H9 (cell line): ENCODE measurements at regions not wholly inside any gene's neighbourhood (a gene's known extent, or its start where the extent isn't known, plus 50 kb on each side); places are given as distances from the start of the nearest gene placed in this dataset.

Source experiments
- DNase-seq: peaks from one replicate; pipeline ENCODE4 v3.0.0-alpha.2; 2017
- H2AFZ ChIP-seq: one replicate; pipeline ENCODE4 v1.6.1; 2013; ENCODE audit warnings: mild to moderate bottlenecking, low read length, control low read depth, moderate library complexity
- H2AK5ac ChIP-seq: 2 replicates; pipeline ENCODE4 v1.6.1; 2013; ENCODE audit warnings: low read length, control low read depth, mixed read lengths; ENCODE audit not compliant: insufficient read length
- H2BK120ac ChIP-seq: one replicate; pipeline ENCODE4 v1.6.1; 2013; ENCODE audit warnings: low read depth, mild to moderate bottlenecking, low read length, control low read depth, inconsistent platforms; ENCODE audit not compliant: poor library complexity, severe bottlenecking
- H2BK12ac ChIP-seq: 2 replicates; pipeline ENCODE4 v1.6.1; 2013; ENCODE audit warnings: low read length, control low read depth, mixed read lengths, low read depth; ENCODE audit not compliant: insufficient read length
- H2BK15ac ChIP-seq: 2 replicates; pipeline ENCODE4 v1.6.1; 2013; ENCODE audit warnings: low read depth, low read length, control low read depth
- H2BK20ac ChIP-seq: one replicate; pipeline ENCODE4 v1.6.1; 2013; ENCODE audit warnings: low read depth, mild to moderate bottlenecking, low read length, control low read depth, inconsistent platforms; ENCODE audit not compliant: poor library complexity, severe bottlenecking
- H2BK5ac ChIP-seq: 2 replicates; pipeline ENCODE4 v1.6.1; 2013; ENCODE audit warnings: low read length, control low read depth, mixed read lengths; ENCODE audit not compliant: insufficient read length
- H3K14ac ChIP-seq: 2 replicates; pipeline ENCODE4 v1.6.1; 2013; ENCODE audit warnings: low read length, control low read depth; ENCODE audit not compliant: insufficient read depth
- H3K18ac ChIP-seq: 2 replicates; pipeline ENCODE4 v1.6.1; 2013; ENCODE audit warnings: low read depth, mild to moderate bottlenecking, mixed read lengths, low read length, control low read depth; ENCODE audit not compliant: insufficient read length
- H3K23ac ChIP-seq: 2 replicates; pipeline ENCODE4 v1.6.1; 2013; ENCODE audit warnings: low read length, control low read depth, mixed read lengths, low read depth; ENCODE audit not compliant: insufficient read length
- H3K23me2 ChIP-seq: 2 replicates; pipeline ENCODE4 v1.6.1; 2013; ENCODE audit warnings: low read depth, mild to moderate bottlenecking, mixed read lengths, low read length, control low read depth; ENCODE audit not compliant: insufficient read length, poor library complexity, severe bottlenecking
- H3K27ac ChIP-seq: 2 replicates; pipeline ENCODE4 v1.5.1; 2013; ENCODE audit warnings: low read length, control low read depth, mixed read lengths, low read depth; ENCODE audit not compliant: insufficient read length
- H3K27me3 ChIP-seq: 2 replicates; pipeline ENCODE4 v1.6.1; 2013; ENCODE audit warnings: low read length, control low read depth, inconsistent platforms; ENCODE audit not compliant: insufficient read depth
- H3K4ac ChIP-seq: 2 replicates; pipeline ENCODE4 v1.6.1; 2013; ENCODE audit warnings: low read depth, mild to moderate bottlenecking, control low read depth, inconsistent platforms, low read length, moderate library complexity
- H3K4me1 ChIP-seq: 2 replicates; pipeline ENCODE4 v1.6.1; 2013; ENCODE audit warnings: low read length, control low read depth, inconsistent platforms; ENCODE audit not compliant: insufficient read depth
- H3K4me2 ChIP-seq: 2 replicates; pipeline ENCODE4 v1.6.1; 2013; ENCODE audit warnings: low read length, control low read depth, mixed read lengths; ENCODE audit not compliant: insufficient read length, insufficient read depth
- H3K56ac ChIP-seq: 2 replicates; pipeline ENCODE4 v1.6.1; 2013; ENCODE audit warnings: low read depth, mild to moderate bottlenecking, mixed read lengths, low read length, control low read depth; ENCODE audit not compliant: insufficient read length
- H3K79me1 ChIP-seq: 2 replicates; pipeline ENCODE4 v1.6.1; 2013; ENCODE audit warnings: low read depth, mild to moderate bottlenecking, moderate library complexity, low read length, control low read depth, inconsistent platforms; ENCODE audit not compliant: insufficient read depth, poor library complexity, severe bottlenecking
- H3K79me2 ChIP-seq: 2 replicates; pipeline ENCODE4 v1.6.1; 2013; ENCODE audit warnings: low read length, control low read depth, inconsistent platforms; ENCODE audit not compliant: insufficient read depth
- H3K9ac ChIP-seq: 2 replicates; pipeline ENCODE4 v1.6.1; 2013; ENCODE audit warnings: low read length, control low read depth, mixed read lengths; ENCODE audit not compliant: insufficient read length; ENCODE audit errors: extremely low read depth
- H3K9me3 ChIP-seq: one replicate; pipeline ENCODE4 v1.6.1; 2013; ENCODE audit warnings: low read depth, low read length, inconsistent platforms; ENCODE audit not compliant: control insufficient read depth
- H3T11ph ChIP-seq: one replicate; pipeline ENCODE4 v1.6.1; 2013; ENCODE audit warnings: mild to moderate bottlenecking, low read length, control low read depth, inconsistent platforms
- H4K20me1 ChIP-seq: one replicate; pipeline ENCODE4 v1.6.1; 2013; ENCODE audit not compliant: control insufficient read depth, insufficient read length, insufficient read depth
- H4K5ac ChIP-seq: 2 replicates; pipeline ENCODE4 v1.6.1; 2013; ENCODE audit warnings: low read depth, mild to moderate bottlenecking, mixed read lengths, low read length, control low read depth; ENCODE audit not compliant: insufficient read length
- H4K8ac ChIP-seq: replicated peaks from 2 replicates; pipeline ENCODE4 v1.6.1; 2013; ENCODE audit warnings: low read length, control low read depth, mixed read lengths, low read depth; ENCODE audit not compliant: insufficient read length
- H4K91ac ChIP-seq: 2 replicates; pipeline ENCODE4 v1.6.1; 2013; ENCODE audit warnings: low read depth, mild to moderate bottlenecking, moderate library complexity, mixed read lengths, low read length, control low read depth; ENCODE audit not compliant: insufficient read length
- H3K27ac Mint-ChIP-seq, 3 experiments: 2 replicates in 2 of 3; 3 replicates in 1 of 3; pipeline ENCODE4 v1.8.0; 2020 to 2021; ENCODE audit warnings: mixed read lengths in 3 of 3, mild to moderate bottlenecking in 1 of 3, moderate library complexity in 1 of 3
- H3K27me3 Mint-ChIP-seq: 2 replicates; pipeline ENCODE4 v1.8.0; 2021; ENCODE audit warnings: low read depth, mild to moderate bottlenecking, moderate library complexity, mixed read lengths
- H3K36me3 Mint-ChIP-seq, 3 experiments: 2 replicates in 2 of 3; 3 replicates in 1 of 3; pipeline ENCODE4 v1.8.0; 2020 to 2021; ENCODE audit warnings: low read depth in 3 of 3, mixed read lengths in 3 of 3; ENCODE audit not compliant: insufficient read depth in 1 of 3
- H3K4me1 Mint-ChIP-seq, 2 experiments: 2 replicates each; pipeline ENCODE4 v1.8.0; 2020; ENCODE audit warnings: mixed read lengths in 2 of 2
- H3K4me3 Mint-ChIP-seq, 2 experiments: 2 replicates in 1 of 2; 3 replicates in 1 of 2; pipeline ENCODE4 v1.8.0; 2020 to 2021; ENCODE audit warnings: mild to moderate bottlenecking in 2 of 2, mixed read lengths in 2 of 2, moderate library complexity in 1 of 2
- H3K9me3 Mint-ChIP-seq, 2 experiments: 2 replicates in 1 of 2; 3 replicates in 1 of 2; pipeline ENCODE4 v1.8.0; 2020; ENCODE audit warnings: mild to moderate bottlenecking in 2 of 2, mixed read lengths in 2 of 2, moderate library complexity in 1 of 2
- CTCF ChIP-seq: fragments of 200-600 bp; sonication (generic); conservative IDR thresholded peaks from 3 replicates; pipeline ENCODE4 v1.8.0; 2021; ENCODE audit warnings: antibody characterized with exemption, mild to moderate bottlenecking
- WGBS: extraction: QIAGEN DNeasy Blood & Tissue Kit; methylation state at CpG from one replicate; pipeline ENCODE4 v1.1.7; 2013; ENCODE audit warnings: missing lambda C conversion rate, low lambda C conversion rate, mixed read lengths; ENCODE audit not compliant: insufficient read length; ENCODE audit errors: extremely low coverage; 5-methylcytosine and 5-hydroxymethylcytosine counted together

- Mint-ChIP-seq H3K9me3 (no peaks in the 10 kb centered on the region; a peak in 2 of 5 replicates), H3K27ac (no peak overlapping the region), H3K36me3 (no peaks in the 10 kb centered on the region), H3K27me3 (no peaks in the 10 kb centered on the region), H3K4me1 (peaks cover 22 to 35% of the 10 kb centered on the region in 2 experiments), H3K4me3 (no peak overlapping the region)
- H3K27ac ChIP-seq: no peak overlapping the region
- H2BK20ac ChIP-seq: no peak overlapping the region
- no peak overlapping the region for H3K14ac ChIP-seq
- no peak for DNase-seq
- no peak overlapping the region for H3K23ac ChIP-seq
- no CpG with 5 or more reads among the region's 4 CpGs for WGBS
- no peak overlapping the region for H4K91ac ChIP-seq
- H4K5ac ChIP-seq: no peak overlapping the region
- H2BK120ac ChIP-seq: no peak overlapping the region
- H3K4ac ChIP-seq: no peak overlapping the region
- H3K4me1 ChIP-seq: no peaks in the 10 kb centered on the region
- no peaks in the 10 kb centered on the region for H3K79me1 ChIP-seq
- no peaks in the 10 kb centered on the region for H3K23me2 ChIP-seq
- no peaks in the 10 kb centered on the region for H3K27me3 ChIP-seq
- no peak overlapping the region for H2BK12ac ChIP-seq
- H3K4me2 ChIP-seq: no peak overlapping the region
- no peaks in the 10 kb centered on the region for H3K9me3 ChIP-seq
- H3T11ph ChIP-seq: no peak overlapping the region
- no peak for TF ChIP-seq CTCF
- no peak overlapping the region for H3K18ac ChIP-seq
- H3K9ac ChIP-seq: no peak overlapping the region
- H4K20me1 ChIP-seq: no peaks in the 10 kb centered on the region
- H3K79me2 ChIP-seq: no peaks in the 10 kb centered on the region
- H3K56ac ChIP-seq: no peak overlapping the region
- H2BK15ac ChIP-seq: no peak overlapping the region
- no peak overlapping the region for H2AFZ ChIP-seq
- H2AK5ac ChIP-seq: no peak overlapping the region
- no peak overlapping the region for H2BK5ac ChIP-seq
- H4K8ac ChIP-seq: no peak overlapping the region
These were observed 308.3 kb downstream of the SOX9 start for GRCh38 chr17:72429066-72429638.
